ENCODE measurements at regions not wholly inside any gene's neighbourhood (a gene's known extent, or its start where the extent isn't known, plus 50 kb on each side); places are given as distances from the start of the nearest gene placed in this dataset.

GRCh38 chr4:130067419-130067818 is 971.5 kb downstream of the C4orf33 start:
- peaks cover 0 to 6% (median 3%) of the 10 kb centered on the region in 7 donors for H3K9me3 Mint-ChIP-seq
- H3K4me3 Mint-ChIP-seq = no peak overlapping the region
- no peak for DNase-seq
- Histone ChIP-seq H3K27me3 (ENCODE audit: control insufficient read depth in 2 of 2, insufficient read depth in 2 of 2, low read length in 2 of 2) (no peaks in the 10 kb centered on the region), H3K4me2 (replicated peaks; ENCODE audit: extremely low read depth, low read length, poor library complexity, severe bottlenecking) (no peak overlapping the region), H3K9me3 (replicated peaks in 1 of 2; ENCODE audit: control insufficient read depth in 1 of 2, insufficient read depth in 1 of 2, low read length in 2 of 2) (no peaks in the 10 kb centered on the region), H2AFZ (ENCODE audit: insufficient read depth, low read depth, low read length, poor library complexity, severe bottlenecking) (no peak overlapping the region), H4K20me1 (ENCODE audit: insufficient read depth, low read length) (no peaks in the 10 kb centered on the region), H3K4me1 (ENCODE audit: control insufficient read depth in 1 of 2, insufficient read depth in 2 of 2, low read length in 2 of 2) (no peaks in the 10 kb centered on the region), H3K4me3 (replicated peaks in 1 of 3; ENCODE audit: low read depth in 2 of 3, low read length in 3 of 3) (no peak overlapping the region), H3K79me2 (ENCODE audit: insufficient read depth, low read length) (no peaks in the 10 kb centered on the region), H3K9ac (ENCODE audit: insufficient read depth, low read length, poor library complexity, severe bottlenecking) (no peak overlapping the region), H3K27ac (ENCODE audit: low read depth in 1 of 2, low read length in 2 of 2) (no peak overlapping the region), H3K36me3 (replicated peaks in 1 of 2; ENCODE audit: control insufficient read depth in 1 of 2, insufficient read depth in 2 of 2, low read length in 2 of 2) (no peaks in the 10 kb centered on the region)
- WGBS (ENCODE audit: insufficient coverage) = no CpG with 5 or more reads among the region's 1 CpG
- TF ChIP-seq, protein P1, sequence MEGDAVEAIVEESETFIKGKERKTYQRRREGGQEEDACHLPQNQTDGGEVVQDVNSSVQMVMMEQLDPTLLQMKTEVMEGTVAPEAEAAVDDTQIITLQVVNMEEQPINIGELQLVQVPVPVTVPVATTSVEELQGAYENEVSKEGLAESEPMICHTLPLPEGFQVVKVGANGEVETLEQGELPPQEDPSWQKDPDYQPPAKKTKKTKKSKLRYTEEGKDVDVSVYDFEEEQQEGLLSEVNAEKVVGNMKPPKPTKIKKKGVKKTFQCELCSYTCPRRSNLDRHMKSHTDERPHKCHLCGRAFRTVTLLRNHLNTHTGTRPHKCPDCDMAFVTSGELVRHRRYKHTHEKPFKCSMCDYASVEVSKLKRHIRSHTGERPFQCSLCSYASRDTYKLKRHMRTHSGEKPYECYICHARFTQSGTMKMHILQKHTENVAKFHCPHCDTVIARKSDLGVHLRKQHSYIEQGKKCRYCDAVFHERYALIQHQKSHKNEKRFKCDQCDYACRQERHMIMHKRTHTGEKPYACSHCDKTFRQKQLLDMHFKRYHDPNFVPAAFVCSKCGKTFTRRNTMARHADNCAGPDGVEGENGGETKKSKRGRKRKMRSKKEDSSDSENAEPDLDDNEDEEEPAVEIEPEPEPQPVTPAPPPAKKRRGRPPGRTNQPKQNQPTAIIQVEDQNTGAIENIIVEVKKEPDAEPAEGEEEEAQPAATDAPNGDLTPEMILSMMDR (IDR thresholded peaks at IDR 0.05) = no peak
- no peaks in the 10 kb centered on the region for H3K27me3 Mint-ChIP-seq (ENCODE audit: low read depth in 3 of 3)
- no peaks in the 10 kb centered on the region for H3K36me3 Mint-ChIP-seq
- intact Hi-C loops (cut with micrococcal nuclease) = no loop called here
- no peaks in the 10 kb centered on the region for H3K4me1 Mint-ChIP-seq
- no peak overlapping the region for H3K27ac Mint-ChIP-seq

DNA sequence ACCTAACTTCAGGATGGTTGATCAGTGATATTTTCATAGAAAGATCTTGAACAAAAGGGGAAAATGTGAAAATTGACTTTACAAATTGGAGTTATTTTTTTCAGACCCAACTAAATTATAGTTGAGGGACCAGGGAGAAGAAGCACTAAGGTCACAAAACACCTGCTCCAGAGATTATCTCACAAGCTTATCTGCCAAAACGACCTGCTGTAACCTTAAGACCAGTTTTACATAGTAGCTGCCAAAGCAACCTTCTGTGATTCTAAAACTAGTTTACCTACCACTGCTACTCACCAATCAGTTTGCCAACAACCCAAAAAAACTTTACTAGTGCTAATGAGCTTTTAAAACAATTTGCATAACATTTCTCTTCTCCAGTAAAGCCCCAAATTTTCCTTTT is 972.1 kb downstream of the C4orf33 start:
- Histone ChIP-seq H3K27me3 (ENCODE audit: control insufficient read depth in 2 of 2, insufficient read depth in 2 of 2, low read length in 2 of 2) (no peaks in the 10 kb centered on the region), H3K9me3 (replicated peaks in 1 of 2; ENCODE audit: control insufficient read depth in 1 of 2, insufficient read depth in 1 of 2, low read length in 2 of 2) (no peaks in the 10 kb centered on the region), H3K4me2 (replicated peaks; ENCODE audit: extremely low read depth, low read length, poor library complexity, severe bottlenecking) (no peak overlapping the region), H3K4me1 (ENCODE audit: control insufficient read depth in 1 of 2, insufficient read depth in 2 of 2, low read length in 2 of 2) (no peaks in the 10 kb centered on the region), H3K79me2 (ENCODE audit: insufficient read depth, low read length) (no peaks in the 10 kb centered on the region), H3K36me3 (replicated peaks in 1 of 2; ENCODE audit: control insufficient read depth in 1 of 2, insufficient read depth in 2 of 2, low read length in 2 of 2) (no peaks in the 10 kb centered on the region), H3K4me3 (replicated peaks in 1 of 3; ENCODE audit: low read depth in 2 of 3, low read length in 3 of 3) (no peak overlapping the region), H3K9ac (ENCODE audit: insufficient read depth, low read length, poor library complexity, severe bottlenecking) (no peak overlapping the region), H3K27ac (ENCODE audit: low read depth in 1 of 2, low read length in 2 of 2) (no peak overlapping the region), H2AFZ (ENCODE audit: insufficient read depth, low read depth, low read length, poor library complexity, severe bottlenecking) (no peak overlapping the region), H4K20me1 (ENCODE audit: insufficient read depth, low read length) (no peaks in the 10 kb centered on the region)
- DNase-seq = no peak
- H3K27me3 Mint-ChIP-seq (ENCODE audit: low read depth in 3 of 3) = no peaks in the 10 kb centered on the region
- no peaks in the 10 kb centered on the region for H3K36me3 Mint-ChIP-seq
- intact Hi-C loops (cut with micrococcal nuclease) = no loop called here
- H3K27ac Mint-ChIP-seq = no peak overlapping the region
- 38% methylated on average over 1 of the region's 1 CpG for WGBS (ENCODE audit: insufficient coverage)
- peaks cover 0 to 6% (median 3%) of the 10 kb centered on the region in 7 donors for H3K9me3 Mint-ChIP-seq
- TF ChIP-seq, protein P1 (IDR thresholded peaks at IDR 0.05) = no peak
- H3K4me3 Mint-ChIP-seq = no peak overlapping the region
- no peaks in the 10 kb centered on the region for H3K4me1 Mint-ChIP-seq
